22Rv1 (cell line): ENCODE measurements at regions not wholly inside any gene's neighbourhood (a gene's known extent, or its start where the extent isn't known, plus 50 kb on each side); places are given as distances from the start of the nearest gene placed in this dataset.

ENCODE experiments used
- ZFX ChIP-seq: fragments of 450-650 bp; IDR thresholded peaks from 2 replicates; pipeline ENCODE4 v1.6.1; 2017; ENCODE audit warnings: antibody characterized with exemption, borderline replicate concordance
- TF ChIP-seq, protein P1 (sequence below): fragments of 450-650 bp; IDR thresholded peaks from 2 replicates; pipeline ENCODE4 v1.5.1; 2017; ENCODE audit warnings: mild to moderate bottlenecking

DNA sequence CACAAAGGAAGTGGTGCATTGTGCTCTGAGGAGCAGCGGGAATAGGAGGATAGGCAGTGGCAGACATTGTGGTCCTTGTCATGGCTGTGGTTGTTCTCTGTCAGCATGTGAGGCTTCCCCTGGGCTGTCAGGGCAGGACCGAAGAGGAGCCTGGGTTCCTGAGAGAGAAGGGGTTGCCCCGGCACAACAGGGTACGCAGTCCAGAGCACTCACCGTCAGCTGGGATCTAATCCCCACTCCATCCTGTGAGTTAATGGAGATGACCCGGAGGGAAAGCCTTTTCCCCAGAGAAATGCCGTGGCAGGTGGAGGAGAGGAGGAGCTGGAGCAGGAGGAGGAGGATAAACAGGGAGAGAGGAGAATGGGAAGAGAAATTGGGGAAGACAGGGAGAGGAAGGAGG is 396.7 kb upstream of the HS6ST1 start:
- TF ChIP-seq, protein P1, sequence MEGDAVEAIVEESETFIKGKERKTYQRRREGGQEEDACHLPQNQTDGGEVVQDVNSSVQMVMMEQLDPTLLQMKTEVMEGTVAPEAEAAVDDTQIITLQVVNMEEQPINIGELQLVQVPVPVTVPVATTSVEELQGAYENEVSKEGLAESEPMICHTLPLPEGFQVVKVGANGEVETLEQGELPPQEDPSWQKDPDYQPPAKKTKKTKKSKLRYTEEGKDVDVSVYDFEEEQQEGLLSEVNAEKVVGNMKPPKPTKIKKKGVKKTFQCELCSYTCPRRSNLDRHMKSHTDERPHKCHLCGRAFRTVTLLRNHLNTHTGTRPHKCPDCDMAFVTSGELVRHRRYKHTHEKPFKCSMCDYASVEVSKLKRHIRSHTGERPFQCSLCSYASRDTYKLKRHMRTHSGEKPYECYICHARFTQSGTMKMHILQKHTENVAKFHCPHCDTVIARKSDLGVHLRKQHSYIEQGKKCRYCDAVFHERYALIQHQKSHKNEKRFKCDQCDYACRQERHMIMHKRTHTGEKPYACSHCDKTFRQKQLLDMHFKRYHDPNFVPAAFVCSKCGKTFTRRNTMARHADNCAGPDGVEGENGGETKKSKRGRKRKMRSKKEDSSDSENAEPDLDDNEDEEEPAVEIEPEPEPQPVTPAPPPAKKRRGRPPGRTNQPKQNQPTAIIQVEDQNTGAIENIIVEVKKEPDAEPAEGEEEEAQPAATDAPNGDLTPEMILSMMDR, result no peak
- no peak for TF ChIP-seq ZFX
